ENCODE measurements at regions not wholly inside any gene's neighbourhood (a gene's known extent, or its start where the extent isn't known, plus 50 kb on each side); places are given as distances from the start of the nearest gene placed in this dataset.

- Mint-ChIP-seq H3K27me3 (ENCODE audit: insufficient read depth, low read depth) (no peaks in the 10 kb centered on the region), H3K36me3 (no peaks in the 10 kb centered on the region), H3K9me3 (no peaks in the 10 kb centered on the region), H3K27ac (no peak overlapping the region), H3K4me1 (no peaks in the 10 kb centered on the region), H3K4me3 (no peak overlapping the region)
- Histone ChIP-seq H3K4me1 (no peaks in the 10 kb centered on the region), H3K4me2 (no peak overlapping the region), H3K27me3 (no peaks in the 10 kb centered on the region), H3K9me3 (ENCODE audit: low read depth) (no peaks in the 10 kb centered on the region), H3K9ac (no peak overlapping the region), H4K20me1 (ENCODE audit: low read depth) (no peaks in the 10 kb centered on the region), H3K27ac (no peak overlapping the region), H3K4me3 (no peak overlapping the region), H2AFZ (replicated peaks) (no peak overlapping the region), H3F3A (ENCODE audit: low read depth) (no peaks in the 10 kb centered on the region), H3K79me2 (ENCODE audit: low read depth) (no peaks in the 10 kb centered on the region), H3K36me3 (no peaks in the 10 kb centered on the region)
- no peak for DNase-seq (ENCODE audit: low spot score)
- TF ChIP-seq EZH2 (IDR thresholded peaks at IDR 0.05) (no peak), EZH2phosphoT487 (IDR thresholded peaks at IDR 0.05) (no peak), CTCF (IDR thresholded peaks at IDR 0.05) (no peak)
Measured at GRCh38 chr4:136457004-136457403, 1075.3 kb downstream of the PCDH18 start.

- H3K9ac ChIP-seq: no peak overlapping the region
- Mint-ChIP-seq H3K36me3 (no peaks in the 10 kb centered on the region), H3K27me3 (ENCODE audit: insufficient read depth, low read depth) (peaks cover 3% of the 10 kb centered on the region), H3K4me1 (no peaks in the 10 kb centered on the region), H3K27ac (no peak overlapping the region), H3K4me3 (no peak overlapping the region), H3K9me3 (no peaks in the 10 kb centered on the region)
- H3K4me2 ChIP-seq: no peak overlapping the region
- no peak overlapping the region for H3K27ac ChIP-seq
- no peaks in the 10 kb centered on the region for H3K27me3 ChIP-seq
- no peaks in the 10 kb centered on the region for H3K36me3 ChIP-seq
- H3K4me3 ChIP-seq: no peak overlapping the region
- no peak overlapping the region for H2AFZ ChIP-seq (replicated peaks)
- TF ChIP-seq CTCF (IDR thresholded peaks at IDR 0.05) (no peak), EZH2 (IDR thresholded peaks at IDR 0.05) (no peak), EZH2phosphoT487 (IDR thresholded peaks at IDR 0.05) (no peak)
- DNase-seq (ENCODE audit: low spot score): no peak
- H3F3A ChIP-seq (ENCODE audit: low read depth): no peaks in the 10 kb centered on the region
- no peaks in the 10 kb centered on the region for H3K9me3 ChIP-seq (ENCODE audit: low read depth)
- no peaks in the 10 kb centered on the region for H4K20me1 ChIP-seq (ENCODE audit: low read depth)
- H3K4me1 ChIP-seq: no peaks in the 10 kb centered on the region
- no peaks in the 10 kb centered on the region for H3K79me2 ChIP-seq (ENCODE audit: low read depth)
Measured at GRCh38 chr4:136443006-136443405, 1089.3 kb downstream of the PCDH18 start.

- Histone ChIP-seq H3K79me2 (ENCODE audit: low read depth) (no peaks in the 10 kb centered on the region), H2AFZ (replicated peaks) (no peak overlapping the region), H3K9ac (no peak overlapping the region), H3K4me2 (no peak overlapping the region), H3K9me3 (ENCODE audit: low read depth) (no peaks in the 10 kb centered on the region), H3F3A (ENCODE audit: low read depth) (no peaks in the 10 kb centered on the region), H3K27me3 (no peaks in the 10 kb centered on the region), H3K27ac (no peak overlapping the region), H3K36me3 (no peaks in the 10 kb centered on the region), H3K4me1 (no peaks in the 10 kb centered on the region), H3K4me3 (no peak overlapping the region), H4K20me1 (ENCODE audit: low read depth) (no peaks in the 10 kb centered on the region)
- no peak overlapping the region for H3K27ac Mint-ChIP-seq
- no peak for DNase-seq (ENCODE audit: low spot score)
- no peaks in the 10 kb centered on the region for H3K4me1 Mint-ChIP-seq
- peaks cover 3% of the 10 kb centered on the region for H3K27me3 Mint-ChIP-seq (ENCODE audit: insufficient read depth, low read depth)
- no peaks in the 10 kb centered on the region for H3K9me3 Mint-ChIP-seq
- H3K4me3 Mint-ChIP-seq: no peak overlapping the region
- TF ChIP-seq CTCF (IDR thresholded peaks at IDR 0.05) (no peak), EZH2phosphoT487 (IDR thresholded peaks at IDR 0.05) (no peak), EZH2 (IDR thresholded peaks at IDR 0.05) (no peak)
- H3K36me3 Mint-ChIP-seq: no peaks in the 10 kb centered on the region
Measured at GRCh38 chr4:136442447-136442846, 1089.8 kb downstream of the PCDH18 start.
